GM12873 (cell line): ENCODE measurements at regions not wholly inside any gene's neighbourhood (a gene's known extent, or its start where the extent isn't known, plus 50 kb on each side); places are given as distances from the start of the nearest gene placed in this dataset.

Source experiments
- CTCF ChIP-seq: IDR thresholded peaks from 2 replicates; pipeline ENCODE4 v1.5.1; 2012; ENCODE audit warnings: low read depth, mild to moderate bottlenecking, moderate library complexity, low read length, control low read depth; ENCODE audit not compliant: insufficient read depth; ENCODE audit errors: missing control alignments

DNA sequence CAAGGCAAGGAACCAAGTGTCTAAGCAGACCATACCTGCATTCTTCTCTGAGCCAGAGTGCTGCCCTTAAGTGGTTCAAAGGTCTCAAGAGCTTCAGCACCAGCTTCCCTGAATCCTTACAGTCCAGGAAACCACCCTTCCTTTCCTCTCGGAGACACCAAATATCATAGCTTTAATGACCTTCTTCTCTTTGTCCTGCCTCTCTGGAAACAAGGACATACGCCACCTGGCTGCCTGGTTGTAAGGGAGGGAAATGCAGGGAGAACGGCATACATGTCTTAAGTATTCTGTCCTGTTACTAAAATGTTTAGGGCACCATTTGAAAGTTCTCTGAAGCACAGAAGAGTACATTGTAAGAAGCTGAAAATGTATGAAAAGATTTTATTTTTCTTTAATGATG is 155.6 kb upstream of the ARRDC4 start:
- TF ChIP-seq CTCF: no peak

- no peak for TF ChIP-seq CTCF
Observed at GRCh38 chr15:97806766-97807165, 153.7 kb upstream of the ARRDC4 start.

DNA sequence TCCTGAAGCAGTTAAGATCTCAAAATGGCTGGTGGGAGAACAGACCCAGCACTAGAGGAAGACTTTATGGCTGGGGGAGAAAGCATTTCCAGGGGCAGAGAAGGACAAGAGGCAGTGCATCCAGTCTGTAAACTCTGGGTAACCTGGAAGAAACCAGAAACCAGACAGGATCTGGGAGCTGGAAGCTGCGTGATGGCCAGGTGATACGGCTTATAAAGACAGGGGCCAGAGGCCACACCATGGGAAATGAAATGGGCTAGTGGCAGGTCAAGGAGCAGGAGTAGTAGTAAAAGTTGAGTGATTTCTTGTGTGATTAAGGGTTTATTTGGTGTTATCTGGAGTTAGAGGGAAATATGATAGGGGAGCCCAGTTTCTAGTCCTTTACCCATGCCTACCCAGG is 144.7 kb upstream of the ARRDC4 start:
- no peak for TF ChIP-seq CTCF

DNA sequence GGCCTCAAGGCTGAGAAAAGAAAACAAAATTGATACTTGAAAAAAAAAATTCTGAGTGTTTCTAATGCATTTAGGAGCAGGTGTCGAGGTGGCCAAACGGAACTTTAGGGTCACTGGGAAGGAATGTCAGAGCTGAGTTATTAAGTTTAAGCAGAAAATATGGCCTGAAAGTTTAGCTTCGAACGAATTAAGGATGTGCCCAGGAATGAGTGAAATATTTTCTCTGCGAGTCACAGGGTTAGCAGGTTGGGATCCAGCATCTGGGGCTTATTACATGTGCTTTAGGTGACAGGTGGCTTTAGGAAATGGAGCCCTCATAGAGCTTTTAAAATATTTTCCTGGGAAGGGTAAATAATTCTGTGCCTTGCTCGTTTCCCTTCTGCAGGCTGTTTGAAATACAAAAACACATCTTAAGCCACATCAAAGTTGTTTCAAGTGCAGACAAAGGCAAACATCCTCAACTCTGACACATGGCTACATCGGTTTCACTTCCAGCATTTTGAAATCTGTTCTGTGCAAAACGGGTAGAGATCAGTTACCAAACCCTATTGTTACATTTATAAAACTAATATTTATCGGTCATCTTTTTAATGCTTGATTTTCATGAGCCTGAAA is 143.1 kb upstream of the ARRDC4 start:
- TF ChIP-seq CTCF: no peak

- no peak for TF ChIP-seq CTCF
Observed at GRCh38 chr15:97836003-97836402, 124.5 kb upstream of the ARRDC4 start.

- TF ChIP-seq CTCF: no peak
Observed at GRCh38 chr15:97837896-97838295, 122.6 kb upstream of the ARRDC4 start.

- TF ChIP-seq CTCF: no peak
Observed at GRCh38 chr15:97838606-97839210, 121.8 kb upstream of the ARRDC4 start.
